ENCODE measurements at regions not wholly inside any gene's neighbourhood (a gene's known extent, or its start where the extent isn't known, plus 50 kb on each side); places are given as distances from the start of the nearest gene placed in this dataset.
A peak's percentile ranks its signal among the peaks of the same experiment; 100 is the strongest.

- no peak for TF ChIP-seq HES1 (IDR thresholded peaks at IDR 0.05; ENCODE audit: low read depth)
- TF ChIP-seq BCLAF1 (IDR thresholded peaks at IDR 0.05; ENCODE audit: borderline replicate concordance in 1 of 2, control insufficient read depth in 1 of 2, low read depth in 2 of 2, low read length in 1 of 2): no peak
- no peak for TF ChIP-seq TAL1 (IDR thresholded peaks at IDR 0.05)
- no peak for TF ChIP-seq PRDM10 (IDR thresholded peaks at IDR 0.05; ENCODE audit: partially characterized antibody)
- 0 out of 2 replicates have a peak, but pooled peaks have one; percentile 15 for TF ChIP-seq NR2C1 (IDR thresholded peaks at IDR 0.05)
- peak; percentile 58; the same call in 1 of the 2 replicates for TF ChIP-seq NR2C1 (tag; IDR thresholded peaks at IDR 0.05)
- no peak for TF ChIP-seq ZNF609 (CRISPR knock-in tag; IDR thresholded peaks at IDR 0.05; ENCODE audit: borderline replicate concordance)
- TF ChIP-seq SREBF1 (IDR thresholded peaks at IDR 0.05; ENCODE audit: borderline replicate concordance, low read depth, low read length): no peak
- TF ChIP-seq ZNF395 (CRISPR knock-in tag; IDR thresholded peaks at IDR 0.05): no peak
- no peak for TF ChIP-seq E2F3 (CRISPR knock-in tag; IDR thresholded peaks at IDR 0.05)
- no peak for TF ChIP-seq CC2D1A (IDR thresholded peaks at IDR 0.05)
- no peak for TF ChIP-seq POU5F1 (IDR thresholded peaks at IDR 0.05; ENCODE audit: borderline replicate concordance, low read depth, low read length, partially characterized antibody)
- TF ChIP-seq TBL1XR1 (IDR thresholded peaks at IDR 0.05; ENCODE audit: low read length in 2 of 2): no peak
- no peak for TF ChIP-seq ADNP (tag; IDR thresholded peaks at IDR 0.05)
Observed at GRCh38 chr5:82408033-82408432, 129.9 kb upstream of the RPS23 start (continued).
